ENCODE measurements at regions not wholly inside any gene's neighbourhood (a gene's known extent, or its start where the extent isn't known, plus 50 kb on each side); places are given as distances from the start of the nearest gene placed in this dataset.

GRCh38 chr5:41649659-41650058 is 139.3 kb upstream of the PLCXD3 start:
- TF ChIP-seq EZH2 (IDR thresholded peaks at IDR 0.05): no peak
- no peak for TF ChIP-seq POLR2AphosphoS5 (IDR thresholded peaks at IDR 0.05; ENCODE audit: borderline replicate concordance, low read depth, low read length)
- no peak for TF ChIP-seq FOXP2 (optimal IDR thresholded peaks at IDR 0.05; ENCODE audit: control extremely low read depth, extremely low read length, insufficient read depth)
